G401 (cell line): ENCODE measurements at regions not wholly inside any gene's neighbourhood (a gene's known extent, or its start where the extent isn't known, plus 50 kb on each side); places are given as distances from the start of the nearest gene placed in this dataset.

Source experiments
- DNase-seq: peaks from one replicate; pipeline ENCODE4 v3.0.0-alpha.2; 2015; ENCODE audit warnings: low spot score
- in situ Hi-C: cut with HindIII; loops from 2 replicates; pipeline ENCODE4 v1.10.0; 2016; ENCODE audit warnings: low sequenced_read_pairs, mixed read lengths

GRCh38 chr16:11492808-11493530 lies 93.8 kb downstream of the LITAF start:
- in situ Hi-C loops, result no loop called here
- DNase-seq, result no peak

- in situ Hi-C loops, result no loop called here
- DNase-seq, result no peak
Observed at GRCh38 chr16:11493531-11493929, 93.2 kb downstream of the LITAF start.

DNA sequence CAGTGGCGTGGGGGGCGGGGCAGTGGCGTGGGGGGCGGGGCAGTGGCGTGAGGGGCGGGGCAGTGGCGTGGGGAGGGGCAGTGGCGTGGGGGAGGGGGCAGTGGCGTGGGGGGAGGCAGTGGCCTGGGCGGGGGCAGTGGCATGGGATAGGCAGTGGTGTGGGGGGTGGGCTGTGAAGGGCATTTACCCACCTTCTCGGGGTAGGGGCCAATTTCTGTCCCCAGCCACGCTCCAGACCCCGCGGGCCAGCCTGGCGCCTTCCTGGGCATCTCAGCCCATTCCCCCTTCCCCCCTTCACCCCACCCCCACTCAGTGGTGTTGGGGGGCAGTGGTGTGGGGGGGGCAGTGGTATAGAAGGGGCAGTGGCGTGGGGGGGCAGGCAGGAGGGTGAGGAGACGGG lies 92.7 kb downstream of the LITAF start:
- DNase-seq, result no peak
- in situ Hi-C loops, result no loop called here

DNA sequence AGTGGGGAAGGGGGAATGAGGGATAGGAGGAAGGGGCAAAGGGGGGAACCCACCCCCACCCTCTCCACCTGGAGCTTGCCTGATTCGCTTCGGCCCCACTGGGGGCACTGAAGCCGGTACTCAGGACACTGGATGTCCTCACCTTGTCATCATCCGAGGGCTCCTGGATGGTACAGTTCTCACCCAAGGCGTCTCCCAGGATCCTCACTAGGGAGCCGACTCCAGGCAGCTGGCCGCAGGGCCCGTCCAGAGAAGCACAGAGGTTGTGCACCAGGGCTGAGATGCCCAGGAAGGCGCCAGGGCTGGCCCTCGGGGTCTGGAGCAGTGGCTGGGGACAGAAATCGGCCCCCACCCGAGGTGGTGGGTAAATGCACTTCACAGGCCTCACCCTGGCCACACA lies 92.3 kb downstream of the LITAF start:
- no peak for DNase-seq
- in situ Hi-C loops, result no loop called here

GRCh38 chr16:11495066-11495407 lies 91.7 kb downstream of the LITAF start:
- no peak for DNase-seq
- in situ Hi-C loops, result no loop called here
